Dendritic cell treated with granulocyte-macrophage colony-stimulating factor and Interleukin-4, amounts not matched to agents 40 ng/mL and 50 ng/mL, for 4 days (primary cell): ENCODE measurements at regions not wholly inside any gene's neighbourhood (a gene's known extent, or its start where the extent isn't known, plus 50 kb on each side); places are given as distances from the start of the nearest gene placed in this dataset.

Experiments
- H3K27ac Mint-ChIP-seq: one replicate; pipeline ENCODE4 v1.8.0; 2022; ENCODE audit warnings: mild to moderate bottlenecking, mixed read lengths
- H3K27me3 Mint-ChIP-seq: one replicate; pipeline ENCODE4 v1.8.0; 2022; ENCODE audit warnings: mild to moderate bottlenecking, mixed read lengths
- H3K36me3 Mint-ChIP-seq: one replicate; pipeline ENCODE4 v1.8.0; 2022; ENCODE audit warnings: low read depth, mixed read lengths
- H3K4me1 Mint-ChIP-seq: one replicate; pipeline ENCODE4 v1.8.0; 2022; ENCODE audit warnings: low read depth, mixed read lengths
- H3K4me3 Mint-ChIP-seq: one replicate; pipeline ENCODE4 v1.8.0; 2022; ENCODE audit warnings: mild to moderate bottlenecking, moderate library complexity, mixed read lengths
- H3K9me3 Mint-ChIP-seq: one replicate; pipeline ENCODE4 v1.8.0; 2022; ENCODE audit warnings: mixed read lengths
- intact Hi-C: fragments of 100-400 bp; cut with micrococcal nuclease; formaldehyde crosslinking; loops from one replicate; pipeline ENCODE4 v1.15.0; 2022

- intact Hi-C loops: no loop called here
- H3K9me3 Mint-ChIP-seq: peaks cover 8% of the 10 kb centered on the region
Observed at GRCh38 chr9:16206518-16206917, 653.7 kb downstream of the CCDC171 start.

GRCh38 chr9:16207161-16207560 is 654.3 kb downstream of the CCDC171 start:
- no peaks in the 10 kb centered on the region for H3K4me1 Mint-ChIP-seq
- no peak overlapping the region for H3K4me3 Mint-ChIP-seq
- peaks cover 8% of the 10 kb centered on the region for H3K9me3 Mint-ChIP-seq
- intact Hi-C loops: no loop called here
- H3K36me3 Mint-ChIP-seq: no peaks in the 10 kb centered on the region
- no peak overlapping the region for H3K27ac Mint-ChIP-seq
- H3K27me3 Mint-ChIP-seq: peaks cover 2% of the 10 kb centered on the region

More at GRCh38 chr9:16206518-16206917, 653.7 kb downstream of the CCDC171 start:
- H3K36me3 Mint-ChIP-seq: no peaks in the 10 kb centered on the region
- H3K4me1 Mint-ChIP-seq: no peaks in the 10 kb centered on the region
- H3K27ac Mint-ChIP-seq: no peak overlapping the region
- peaks cover 2% of the 10 kb centered on the region for H3K27me3 Mint-ChIP-seq
- no peak overlapping the region for H3K4me3 Mint-ChIP-seq

- Mint-ChIP-seq H3K27me3 (peaks cover 2% of the 10 kb centered on the region), H3K36me3 (no peaks in the 10 kb centered on the region), H3K27ac (no peak overlapping the region)
Observed at GRCh38 chr9:16210440-16210839, 657.6 kb downstream of the CCDC171 start.

GRCh38 chr9:16211946-16212345 is 658.5 kb downstream of the BNC2 start:
- Mint-ChIP-seq H3K27ac (no peak overlapping the region), H3K4me1 (no peaks in the 10 kb centered on the region), H3K27me3 (peaks cover 2% of the 10 kb centered on the region), H3K9me3 (no peaks in the 10 kb centered on the region), H3K36me3 (no peaks in the 10 kb centered on the region), H3K4me3 (no peak overlapping the region)
- intact Hi-C loops: no loop called here

More at GRCh38 chr9:16210440-16210839, 657.6 kb downstream of the CCDC171 start:
- intact Hi-C loops: no loop called here
- H3K9me3 Mint-ChIP-seq: peaks cover 3% of the 10 kb centered on the region
- no peaks in the 10 kb centered on the region for H3K4me1 Mint-ChIP-seq
- H3K4me3 Mint-ChIP-seq: no peak overlapping the region

- Mint-ChIP-seq H3K27ac (no peak overlapping the region), H3K27me3 (peaks cover 3% of the 10 kb centered on the region), H3K9me3 (no peaks in the 10 kb centered on the region), H3K4me3 (no peak overlapping the region), H3K4me1 (peaks cover 9% of the 10 kb centered on the region), H3K36me3 (no peaks in the 10 kb centered on the region)
- intact Hi-C loops: no loop called here
Observed at GRCh38 chr9:16213781-16214515, 656.5 kb downstream of the BNC2 start.

GRCh38 chr9:16214677-16215352 is 655.7 kb downstream of the BNC2 start:
- Mint-ChIP-seq H3K27me3 (peaks cover 3% of the 10 kb centered on the region), H3K27ac (no peak overlapping the region), H3K4me3 (no peak overlapping the region), H3K9me3 (no peaks in the 10 kb centered on the region), H3K36me3 (no peaks in the 10 kb centered on the region), H3K4me1 (peaks cover 9% of the 10 kb centered on the region)
- intact Hi-C loops: no loop called here

GRCh38 chr9:16215353-16215680 is 655.2 kb downstream of the BNC2 start:
- Mint-ChIP-seq H3K36me3 (no peaks in the 10 kb centered on the region), H3K27ac (no peak overlapping the region), H3K9me3 (no peaks in the 10 kb centered on the region), H3K27me3 (peaks cover 6% of the 10 kb centered on the region), H3K4me1 (peaks cover 9% of the 10 kb centered on the region), H3K4me3 (no peak overlapping the region)
- intact Hi-C loops: no loop called here

GRCh38 chr9:16217943-16218701 is 652.3 kb downstream of the BNC2 start:
- H3K27me3 Mint-ChIP-seq: peaks cover 6% of the 10 kb centered on the region
- H3K4me3 Mint-ChIP-seq: no peak overlapping the region
- intact Hi-C loops: no loop called here
- H3K36me3 Mint-ChIP-seq: no peaks in the 10 kb centered on the region
- no peaks in the 10 kb centered on the region for H3K9me3 Mint-ChIP-seq
- H3K27ac Mint-ChIP-seq: no peak overlapping the region
- H3K4me1 Mint-ChIP-seq: peaks cover 27% of the 10 kb centered on the region

GRCh38 chr9:16221366-16221765 is 649.1 kb downstream of the BNC2 start:
- peaks cover 27% of the 10 kb centered on the region for H3K4me1 Mint-ChIP-seq
- no peaks in the 10 kb centered on the region for H3K36me3 Mint-ChIP-seq
- intact Hi-C loops: no loop called here
- H3K9me3 Mint-ChIP-seq: peaks cover 23% of the 10 kb centered on the region
- peak overlapping the region; percentile 28 for H3K27ac Mint-ChIP-seq
- peaks cover 13% of the 10 kb centered on the region for H3K27me3 Mint-ChIP-seq
- peak overlapping the region; percentile 1 for H3K4me3 Mint-ChIP-seq

GRCh38 chr9:16221822-16222547 is 648.5 kb downstream of the BNC2 start:
- Mint-ChIP-seq H3K27ac (peak overlapping the region; percentile 28), H3K36me3 (no peaks in the 10 kb centered on the region), H3K4me1 (peaks cover 27% of the 10 kb centered on the region)

GRCh38 chr9:16223074-16223871 is 647.2 kb downstream of the BNC2 start:
- H3K4me3 Mint-ChIP-seq: no peak overlapping the region
- peaks cover 24% of the 10 kb centered on the region for H3K4me1 Mint-ChIP-seq
- H3K27ac Mint-ChIP-seq: no peak overlapping the region
- peaks cover 27% of the 10 kb centered on the region for H3K9me3 Mint-ChIP-seq
- intact Hi-C loops: no loop called here
- no peaks in the 10 kb centered on the region for H3K36me3 Mint-ChIP-seq
- peaks cover 10% of the 10 kb centered on the region for H3K27me3 Mint-ChIP-seq

More at GRCh38 chr9:16221822-16222547, 648.5 kb downstream of the BNC2 start:
- intact Hi-C loops: no loop called here
- Mint-ChIP-seq H3K4me3 (no peak overlapping the region), H3K9me3 (peaks cover 27% of the 10 kb centered on the region), H3K27me3 (peaks cover 13% of the 10 kb centered on the region)

- H3K36me3 Mint-ChIP-seq: no peaks in the 10 kb centered on the region
- H3K4me1 Mint-ChIP-seq: peaks cover 6% of the 10 kb centered on the region
- H3K9me3 Mint-ChIP-seq: peaks cover 40% of the 10 kb centered on the region
- peaks cover 6% of the 10 kb centered on the region for H3K27me3 Mint-ChIP-seq
- no peak overlapping the region for H3K4me3 Mint-ChIP-seq
- intact Hi-C loops: no loop called here
- no peak overlapping the region for H3K27ac Mint-ChIP-seq
Observed at GRCh38 chr9:16230731-16231130, 639.7 kb downstream of the BNC2 start.

- H3K36me3 Mint-ChIP-seq: no peaks in the 10 kb centered on the region
- no peaks in the 10 kb centered on the region for H3K27me3 Mint-ChIP-seq
- H3K4me1 Mint-ChIP-seq: peaks cover 13% of the 10 kb centered on the region
- H3K9me3 Mint-ChIP-seq: peaks cover 37% of the 10 kb centered on the region
- H3K27ac Mint-ChIP-seq: no peak overlapping the region
- intact Hi-C loops: no loop called here
- no peak overlapping the region for H3K4me3 Mint-ChIP-seq
Observed at GRCh38 chr9:16236311-16236710, 634.2 kb downstream of the BNC2 start.
